ENCODE measurements at regions not wholly inside any gene's neighbourhood (a gene's known extent, or its start where the extent isn't known, plus 50 kb on each side); places are given as distances from the start of the nearest gene placed in this dataset.

DNA sequence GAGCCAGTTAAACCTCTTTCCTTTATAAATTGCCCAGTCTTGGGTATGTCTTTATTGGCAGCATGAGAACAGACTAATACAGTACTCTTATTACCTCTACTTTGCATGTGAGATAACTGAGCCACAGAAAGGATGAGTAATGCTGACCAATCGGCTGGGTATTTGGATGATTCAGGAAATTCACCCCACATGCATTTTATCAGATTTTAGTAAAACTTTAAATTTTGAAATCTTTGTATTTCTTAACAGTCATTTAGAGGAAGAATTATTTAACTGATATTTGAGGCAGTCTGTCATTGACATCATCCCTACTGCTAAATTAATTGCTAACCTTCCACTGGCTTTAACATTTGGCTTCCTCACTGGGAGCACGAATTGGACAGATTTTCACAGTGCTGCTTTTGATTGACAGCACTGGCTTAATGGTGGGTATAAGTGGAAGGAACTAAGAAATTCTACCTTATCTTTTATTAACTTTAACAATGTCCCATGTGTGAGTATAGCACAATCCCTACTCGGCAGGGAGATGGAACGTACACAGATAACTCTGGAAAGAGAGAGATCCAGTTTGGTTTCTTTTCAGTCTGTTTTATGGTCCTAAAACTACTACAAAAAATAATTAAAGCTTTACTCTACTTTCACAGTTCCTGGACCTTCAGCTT is 261.0 kb downstream of the DACT1 start:
- H3K9ac ChIP-seq (ENCODE audit: control insufficient read depth, insufficient read depth, low read length): no peak overlapping the region
- H3K27me3 ChIP-seq (replicated peaks in 1 of 2; ENCODE audit: control insufficient read depth in 2 of 2, insufficient read depth in 2 of 2, low read length in 1 of 2): no peaks in the 10 kb centered on the region
- no peaks in the 10 kb centered on the region for H4K20me1 ChIP-seq (ENCODE audit: control insufficient read depth, insufficient read depth)
- H3K27ac ChIP-seq (ENCODE audit: control insufficient read depth, insufficient read depth): no peak overlapping the region
- ChIA-PET RAD21 (ENCODE audit: unreplicated experiment) (no interaction called here), SMC1A (ENCODE audit: uncharacterized antibody, unreplicated experiment) (interaction anchor here (0.7 kb wide), 1 partner anchor 225 kb away, joined by 3 read pairs; no protein-coding TSS in a partner anchor), POLR2A (no interaction called here), CTCF (no interaction called here)
- no peak overlapping the region for H3K4me3 ChIP-seq
- TF ChIP-seq FOXK2 (IDR thresholded peaks at IDR 0.05) (no peak), HDGF (IDR thresholded peaks at IDR 0.05) (no peak), ZZZ3 (IDR thresholded peaks at IDR 0.05; ENCODE audit: control insufficient read depth, insufficient read length, low read depth) (no peak), YY1 (IDR thresholded peaks at IDR 0.05; ENCODE audit: low read depth, low read length) (no peak), SIN3A (IDR thresholded peaks at IDR 0.05; ENCODE audit: low read depth, low read length) (no peak), PAX8 (IDR thresholded peaks at IDR 0.05) (no peak), KAT2A (conservative IDR thresholded peaks at IDR 0.05; ENCODE audit: control insufficient read depth, low read depth, low read length) (no peak), NFYB (IDR thresholded peaks at IDR 0.05; ENCODE audit: insufficient read depth, low read depth, low read length) (no peak), FOS (IDR thresholded peaks at IDR 0.05; ENCODE audit: borderline replicate concordance, extremely low read depth, insufficient read length) (no peak), NFXL1 (IDR thresholded peaks at IDR 0.05; ENCODE audit: borderline replicate concordance) (no peak), JUNB (IDR thresholded peaks at IDR 0.05) (no peak), SREBF2 (IDR thresholded peaks at IDR 0.05; ENCODE audit: low read length) (no peak), RELA (IDR thresholded peaks at IDR 0.05; ENCODE audit: borderline replicate concordance, partially characterized antibody) (no peak), SMARCA5 (IDR thresholded peaks at IDR 0.05) (no peak), STAT3 (IDR thresholded peaks at IDR 0.05; ENCODE audit: low read depth, low read length) (no peak), CHD2 (IDR thresholded peaks at IDR 0.05; ENCODE audit: borderline replicate concordance, low read depth, low read length) (no peak), EZH2 (IDR thresholded peaks at IDR 0.05; ENCODE audit: borderline replicate concordance, control insufficient read depth, low read depth, low read length) (no peak), SMC3 (IDR thresholded peaks at IDR 0.05; ENCODE audit: borderline replicate concordance, low read length) (no peak), NRF1 (conservative IDR thresholded peaks at IDR 0.05; ENCODE audit: low read depth, low read length) (no peak)
- TF ChIP-seq, protein P1, sequence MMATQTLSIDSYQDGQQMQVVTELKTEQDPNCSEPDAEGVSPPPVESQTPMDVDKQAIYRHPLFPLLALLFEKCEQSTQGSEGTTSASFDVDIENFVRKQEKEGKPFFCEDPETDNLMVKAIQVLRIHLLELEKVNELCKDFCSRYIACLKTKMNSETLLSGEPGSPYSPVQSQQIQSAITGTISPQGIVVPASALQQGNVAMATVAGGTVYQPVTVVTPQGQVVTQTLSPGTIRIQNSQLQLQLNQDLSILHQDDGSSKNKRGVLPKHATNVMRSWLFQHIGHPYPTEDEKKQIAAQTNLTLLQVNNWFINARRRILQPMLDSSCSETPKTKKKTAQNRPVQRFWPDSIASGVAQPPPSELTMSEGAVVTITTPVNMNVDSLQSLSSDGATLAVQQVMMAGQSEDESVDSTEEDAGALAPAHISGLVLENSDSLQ (IDR thresholded peaks at IDR 0.05): no peak
- no peaks in the 10 kb centered on the region for H3K79me2 ChIP-seq (ENCODE audit: control insufficient read depth, insufficient read depth, low read length)
- no peaks in the 10 kb centered on the region for H3K4me1 ChIP-seq (ENCODE audit: control insufficient read depth, insufficient read depth, low read length)
- DNase-seq (ENCODE audit: low read depth, low spot score) (no peak), ATAC-seq (no peak), FAIRE-seq (no peak)
- no peaks in the 10 kb centered on the region for H3K36me3 ChIP-seq (ENCODE audit: control insufficient read depth in 2 of 2, insufficient read depth in 2 of 2, low read length in 1 of 2)
- H2AFZ ChIP-seq (ENCODE audit: control insufficient read depth, low read depth, low read length): no peak overlapping the region
- intact Hi-C loops (cut with micrococcal nuclease; ENCODE audit: unreplicated experiment) (no loop called here), in situ Hi-C loops (cut with MboI) (no loop called here)
- no peaks in the 10 kb centered on the region; the same call in 2 of the 3 replicates for H3K9me3 ChIP-seq (replicated peaks; ENCODE audit: control insufficient read depth, insufficient read depth, low read length)
- H3K4me2 ChIP-seq (ENCODE audit: control insufficient read depth, insufficient read depth): no peak overlapping the region
- BruUV-seq (replicated peaks): no TSS peak
- 55% methylated on average over 4 of the region's 4 CpGs for WGBS (ENCODE audit: insufficient coverage, insufficient replicate concordance, low lambda C conversion rate, missing lambda C conversion rate)

Measured in GM12878 (cell line).